HepG2 (cell line): ENCODE measurements at regions not wholly inside any gene's neighbourhood (a gene's known extent, or its start where the extent isn't known, plus 50 kb on each side); places are given as distances from the start of the nearest gene placed in this dataset.

Source experiments
- ATAC-seq: fragments of 200-7000 bp; cut with Tn5 transposase; 3 replicates; pipeline ENCODE4 v1.9.1; 2020; ENCODE audit warnings: mild to moderate bottlenecking, moderate library complexity
- BruUV-seq: library from RNA; stranded (reverse); fragments of 400-500 nt; replicated peaks from 2 replicates; lab custom pipeline; 2021; lab: Mats Ljungman, UMichigan
- CTCF ChIA-PET: fragments of 300-600 bp; formaldehyde crosslinking; extraction: SDS; loops from one replicate; lab custom pipeline; 2021; ENCODE audit warnings: low total read pairs, inconsistent platforms, low intra/inter-chr PET ratio; lab: Yijun Ruan, JAX
- POLR2A ChIA-PET: fragments of 350-600 bp; sonication (Branson Sonifier 250); formaldehyde crosslinking; loops from one replicate; lab custom pipeline; 2020; ENCODE audit warnings: antibody characterized with exemption, inconsistent platforms; lab: Yijun Ruan, JAX
- DNase-seq: peaks from one replicate; pipeline ENCODE4 v3.0.0-alpha.2; 2015; ENCODE audit warnings: low spot score
- FAIRE-seq: peaks from 3 replicates; lab custom pipeline; 2011; peaks lifted over from hg19 to GRCh38; lab: Jason Lieb, UNC
- H2AFZ ChIP-seq: one replicate; pipeline ENCODE4 v1.6.1; 2011; ENCODE audit warnings: low read length, inconsistent platforms
- H3K27ac ChIP-seq: fragments of 300-600 bp; 3 replicates; pipeline ENCODE4 v1.8.0; 2011; ENCODE audit warnings: mixed run types, mild to moderate bottlenecking, mixed read lengths, low read length, inconsistent platforms; ENCODE audit not compliant: insufficient read depth; ENCODE audit errors: extremely low read length
- H3K27me3 ChIP-seq, 2 experiments: fragments of 200-600 bp in 1 of 2; 2 replicates in 1 of 2; 3 replicates in 1 of 2; pipeline versions ENCODE4 v1.6.0 to v1.8.0; 2011; ENCODE audit warnings: low read length in 2 of 2, mild to moderate bottlenecking in 2 of 2, moderate library complexity in 2 of 2, inconsistent platforms in 1 of 2; ENCODE audit not compliant: insufficient read depth in 2 of 2, control insufficient read depth in 1 of 2
- H3K36me3 ChIP-seq, 2 experiments: fragments of 200-600 bp in 1 of 2; replicated peaks in 1 of 2; 2 replicates in 1 of 2; 3 replicates in 1 of 2; pipeline versions ENCODE4 v1.5.1 to v1.8.0; 2011; ENCODE audit warnings: low read length in 2 of 2, inconsistent platforms in 1 of 2; ENCODE audit not compliant: insufficient read depth in 2 of 2, control insufficient read depth in 1 of 2
- H3K4me1 ChIP-seq: 2 replicates; pipeline ENCODE4 v1.5.1; 2012; ENCODE audit warnings: low read length, inconsistent platforms; ENCODE audit not compliant: insufficient read depth
- H3K4me2 ChIP-seq: 2 replicates; pipeline ENCODE4 v1.6.0; 2011; ENCODE audit warnings: low read depth, low read length, inconsistent platforms
- H3K4me3 ChIP-seq, 3 experiments: fragments of 200-600 bp in 1 of 3; sonication (generic), shearing (Covaris generic) in 1 of 3; replicated peaks in 1 of 3; 2 replicates each; pipeline ENCODE4 v1.5.1; 2011 to 2016; ENCODE audit warnings: low read length in 3 of 3, inconsistent platforms in 2 of 3, low read depth in 2 of 3, mild to moderate bottlenecking in 2 of 3, control low read depth in 1 of 3, mixed read lengths in 1 of 3; ENCODE audit not compliant: insufficient read depth in 1 of 3
- H3K79me2 ChIP-seq: one replicate; pipeline ENCODE4 v1.6.1; 2011; ENCODE audit warnings: low read length, inconsistent platforms; ENCODE audit not compliant: insufficient read depth
- H3K9ac ChIP-seq: 2 replicates; pipeline ENCODE4 v1.6.0; 2011; ENCODE audit warnings: mild to moderate bottlenecking, low read depth, low read length, inconsistent platforms; ENCODE audit not compliant: insufficient read depth
- H3K9me3 ChIP-seq: 2 replicates; pipeline ENCODE4 v1.5.1; 2012; ENCODE audit warnings: mild to moderate bottlenecking, low read length
- H4K20me1 ChIP-seq: 2 replicates; pipeline ENCODE4 v1.6.0; 2011; ENCODE audit warnings: inconsistent platforms, mild to moderate bottlenecking, low read length, moderate library complexity; ENCODE audit not compliant: insufficient read depth
- CBX1 ChIP-seq: IDR thresholded peaks from one replicate; pipeline ENCODE4 v1.6.1; 2016; ENCODE audit warnings: antibody characterized with exemption, low read depth
- CREB1 ChIP-seq, 2 experiments: fragments of 450-650 bp in 1 of 2; IDR thresholded peaks; 2 replicates each; pipeline ENCODE4 v1.6.1; 2016 to 2017; ENCODE audit warnings: control low read depth in 1 of 2, mild to moderate bottlenecking in 1 of 2, missing compliant biosample characterization in 1 of 2, missing genetic modification characterization in 1 of 2
- ISL2 ChIP-seq: sonication (generic); formaldehyde crosslinking; IDR thresholded peaks from 2 replicates; pipeline ENCODE4 v1.5.0; 2020; ENCODE audit warnings: missing genetic modification reagents
- JDP2 ChIP-seq: sonication (generic); formaldehyde crosslinking; IDR thresholded peaks from 2 replicates; pipeline ENCODE4 v1.8.1; 2022; ENCODE audit warnings: missing genetic modification reagents, borderline replicate concordance
- KDM5B ChIP-seq: sonication (generic); formaldehyde crosslinking; IDR thresholded peaks from 2 replicates; pipeline ENCODE4 v1.4.0; 2020; ENCODE audit warnings: missing genetic modification reagents, mild to moderate bottlenecking, borderline replicate concordance
- MIER3 ChIP-seq: IDR thresholded peaks from 2 replicates; pipeline ENCODE4 v1.6.1; 2016; ENCODE audit warnings: missing compliant biosample characterization, borderline replicate concordance
- MNT ChIP-seq: fragments of 450-650 bp; IDR thresholded peaks from 2 replicates; pipeline ENCODE4 v1.6.1; 2016
- MXD3 ChIP-seq: IDR thresholded peaks from 2 replicates; pipeline ENCODE4 v1.6.1; 2016; ENCODE audit warnings: mild to moderate bottlenecking, missing biosample characterization, missing genetic modification reagents
- PHF20 ChIP-seq: sonication (generic); formaldehyde crosslinking; IDR thresholded peaks from 2 replicates; pipeline ENCODE4 v1.5.0; 2020; ENCODE audit warnings: mild to moderate bottlenecking, missing genetic modification reagents
- PLRG1 ChIP-seq: fragments of 450-650 bp; conservative IDR thresholded peaks from 2 replicates; pipeline ENCODE4 v1.6.1; 2016
- ZBED4 ChIP-seq: sonication (generic); formaldehyde crosslinking; IDR thresholded peaks from 2 replicates; pipeline ENCODE4 v1.4.0; 2020; ENCODE audit warnings: missing genetic modification reagents, borderline replicate concordance
- ZC3H13 ChIP-seq: sonication (generic); formaldehyde crosslinking; IDR thresholded peaks from 2 replicates; pipeline ENCODE4 v1.8.1; 2023; ENCODE audit warnings: mild to moderate bottlenecking, missing genetic modification reagents, moderate library complexity
- ZNF160 ChIP-seq: sonication (generic); formaldehyde crosslinking; IDR thresholded peaks from 2 replicates; pipeline ENCODE4 v1.8.0; 2022; ENCODE audit warnings: mild to moderate bottlenecking, inconsistent platforms, missing genetic modification reagents
- ZNF383 ChIP-seq: sonication (generic); formaldehyde crosslinking; IDR thresholded peaks from 2 replicates; pipeline ENCODE4 v1.4.0; 2020; ENCODE audit warnings: missing genetic modification reagents, mild to moderate bottlenecking, borderline replicate concordance
- ZNF660 ChIP-seq: sonication (generic); formaldehyde crosslinking; IDR thresholded peaks from 2 replicates; pipeline ENCODE4 v1.5.1; 2020; ENCODE audit warnings: mild to moderate bottlenecking, low read depth, missing genetic modification reagents, borderline replicate concordance
- WGBS: methylation state at CpG from one replicate; pipeline ENCODE4 v1.1.6; 2017; ENCODE audit warnings: low lambda C conversion rate; 5-methylcytosine and 5-hydroxymethylcytosine counted together
- in situ Hi-C: cut with HindIII; loops from 2 replicates; pipeline ENCODE4 v1.10.0; 2017; ENCODE audit warnings: low pct_unique_long_range_greater_than_20kb; ENCODE audit not compliant: extremely low pct_ligation_motif_present
- intact Hi-C: fragments of 100-400 bp; cut with micrococcal nuclease; formaldehyde crosslinking; loops from one replicate; pipeline ENCODE4 v1.10.0; 2022; ENCODE audit not compliant: unreplicated experiment

GRCh38 chr10:78702186-78702585 is 366.6 kb upstream of the ZMIZ1 start:
- 42% methylated on average over 7 of the region's 8 CpGs for WGBS
- Histone ChIP-seq H3K27me3 (peaks cover 4 to 40% of the 10 kb centered on the region in 2 experiments; a peak in 3 of 5 replicates), H3K27ac (no peak overlapping the region), H3K79me2 (no peaks in the 10 kb centered on the region), H4K20me1 (no peaks in the 10 kb centered on the region), H3K36me3 (no peaks in the 10 kb centered on the region), H3K4me3 (no peak overlapping the region), H3K4me2 (no peak overlapping the region), H2AFZ (no peak overlapping the region), H3K9ac (no peak overlapping the region), H3K4me1 (no peaks in the 10 kb centered on the region), H3K9me3 (no peaks in the 10 kb centered on the region)
- CTCF ChIA-PET, result no interaction called here
- ATAC-seq (no peak), FAIRE-seq (no peak), DNase-seq (no peak)
- TF ChIP-seq MNT, result peak; percentile 79; the same call in 1 of the 2 replicates
- no peak for TF ChIP-seq KDM5B
- no TSS peak for BruUV-seq
- POLR2A ChIA-PET, result no interaction called here
- in situ Hi-C loops, result no loop called here
- intact Hi-C loops, result no loop called here

- H3K9ac ChIP-seq, result no peak overlapping the region
- CTCF ChIA-PET, result no interaction called here
- H3K4me1 ChIP-seq, result no peaks in the 10 kb centered on the region
- FAIRE-seq (no peak), ATAC-seq (no peak), DNase-seq (no peak)
- in situ Hi-C loops, result no loop called here
- no peak overlapping the region for H3K4me3 ChIP-seq
- H3K4me2 ChIP-seq, result no peak overlapping the region
- H2AFZ ChIP-seq, result no peak overlapping the region
- H4K20me1 ChIP-seq, result no peaks in the 10 kb centered on the region
- H3K27me3 ChIP-seq, result peaks cover 4 to 40% of the 10 kb centered on the region in 2 experiments; a peak in 3 of 5 replicates
- no peaks in the 10 kb centered on the region for H3K36me3 ChIP-seq
- no peak overlapping the region for H3K27ac ChIP-seq
- no peaks in the 10 kb centered on the region for H3K79me2 ChIP-seq
- no peaks in the 10 kb centered on the region for H3K9me3 ChIP-seq
- POLR2A ChIA-PET, result no interaction called here
- intact Hi-C loops, result no loop called here
- 13% methylated on average over 6 of the region's 6 CpGs for WGBS
- no TSS peak for BruUV-seq
- TF ChIP-seq PLRG1, result no peak
- no peak for TF ChIP-seq ZNF383 (CRISPR knock-in tag)
- no peak for TF ChIP-seq CBX1
- TF ChIP-seq ISL2 (CRISPR knock-in tag), result no peak
- no peak for TF ChIP-seq MIER3
- TF ChIP-seq CREB1 (IDR thresholded peaks at IDR 0.05), result no peak
- TF ChIP-seq CREB1 (CRISPR knock-in tag; IDR thresholded peaks at IDR 0.05), result no peak
- TF ChIP-seq JDP2, result no peak
- TF ChIP-seq ZNF660 (CRISPR knock-in tag), result no peak
- TF ChIP-seq ZNF160 (CRISPR knock-in tag), result no peak
- no peak for TF ChIP-seq ZBED4 (CRISPR knock-in tag)
- TF ChIP-seq ZC3H13 (CRISPR knock-in tag), result no peak
- no peak for TF ChIP-seq MXD3 (CRISPR knock-in tag)
- TF ChIP-seq PHF20 (CRISPR knock-in tag), result no peak
Observed at GRCh38 chr10:78702876-78703275, 365.9 kb upstream of the ZMIZ1 start.
